ENCODE measurements at regions not wholly inside any gene's neighbourhood (a gene's known extent, or its start where the extent isn't known, plus 50 kb on each side); places are given as distances from the start of the nearest gene placed in this dataset.

GRCh38 chr4:140238351-140239056, 84.5 kb upstream of the MAML3 start:
- TF ChIP-seq EZH2phosphoT487 (IDR thresholded peaks at IDR 0.05; ENCODE audit: borderline replicate concordance, low read length) (no peak), CTCF (IDR thresholded peaks at IDR 0.05; ENCODE audit: low read depth, low read length, poor library complexity, severe bottlenecking) (no peak)
- no peaks in the 10 kb centered on the region for H3K9me2 ChIP-seq (replicated peaks; ENCODE audit: control insufficient read depth, low read length)
- no peaks in the 10 kb centered on the region for H3K27me3 ChIP-seq (ENCODE audit: control insufficient read depth, low read length)
- peak overlapping the region; percentile 73 for H3K4me3 ChIP-seq (ENCODE audit: low read length)
- H3K9me3 ChIP-seq (ENCODE audit: control insufficient read depth, insufficient read depth, low read length): no peaks in the 10 kb centered on the region
- H3K27ac ChIP-seq (ENCODE audit: low read depth, low read length): peak overlapping the region; percentile 87
- H3F3A ChIP-seq (ENCODE audit: control insufficient read depth, insufficient read depth): peaks cover 29% of the 10 kb centered on the region
- peaks cover 100% of the 10 kb centered on the region for H3K4me1 ChIP-seq (ENCODE audit: control insufficient read depth, low read length)
- no peaks in the 10 kb centered on the region for H3K36me3 ChIP-seq (ENCODE audit: control insufficient read depth, low read length)
- H4K20me1 ChIP-seq (ENCODE audit: control insufficient read depth, insufficient read depth, low read depth, low read length): no peaks in the 10 kb centered on the region
- no peaks in the 10 kb centered on the region for H3K79me2 ChIP-seq (ENCODE audit: control insufficient read depth, low read length)
- peak overlapping the region; percentile 99 for H3K4me2 ChIP-seq (ENCODE audit: low read length)

- no peaks in the 10 kb centered on the region for H3K9me2 ChIP-seq (replicated peaks; ENCODE audit: control insufficient read depth, low read length)
- H3K4me3 ChIP-seq (ENCODE audit: low read length): peak overlapping the region; percentile 73
- H3F3A ChIP-seq (ENCODE audit: control insufficient read depth, insufficient read depth): peaks cover 23% of the 10 kb centered on the region
- peak overlapping the region; percentile 87 for H3K27ac ChIP-seq (ENCODE audit: low read depth, low read length)
- peak overlapping the region; percentile 99 for H3K4me2 ChIP-seq (ENCODE audit: low read length)
- no peaks in the 10 kb centered on the region for H3K27me3 ChIP-seq (ENCODE audit: control insufficient read depth, low read length)
- H3K79me2 ChIP-seq (ENCODE audit: control insufficient read depth, low read length): no peaks in the 10 kb centered on the region
- no peak for TF ChIP-seq EZH2phosphoT487 (IDR thresholded peaks at IDR 0.05; ENCODE audit: borderline replicate concordance, low read length)
- no peak for TF ChIP-seq CTCF (IDR thresholded peaks at IDR 0.05; ENCODE audit: low read depth, low read length, poor library complexity, severe bottlenecking)
- no peaks in the 10 kb centered on the region for H3K9me3 ChIP-seq (ENCODE audit: control insufficient read depth, insufficient read depth, low read length)
- no peaks in the 10 kb centered on the region for H4K20me1 ChIP-seq (ENCODE audit: control insufficient read depth, insufficient read depth, low read depth, low read length)
- no peaks in the 10 kb centered on the region for H3K36me3 ChIP-seq (ENCODE audit: control insufficient read depth, low read length)
- H3K4me1 ChIP-seq (ENCODE audit: control insufficient read depth, low read length): peaks cover 93% of the 10 kb centered on the region
Measured at GRCh38 chr4:140237616-140238350, 83.8 kb upstream of the MAML3 start.

GRCh38 chr4:140236654-140237169, 82.7 kb upstream of the MAML3 start:
- Histone ChIP-seq H3K4me3 (ENCODE audit: low read length) (no peak overlapping the region; the same call in 1 of the 2 replicates), H3K27me3 (ENCODE audit: control insufficient read depth, low read length) (no peaks in the 10 kb centered on the region), H3K79me2 (ENCODE audit: control insufficient read depth, low read length) (no peaks in the 10 kb centered on the region), H3K9me3 (ENCODE audit: control insufficient read depth, insufficient read depth, low read length) (no peaks in the 10 kb centered on the region), H3K36me3 (ENCODE audit: control insufficient read depth, low read length) (no peaks in the 10 kb centered on the region), H3K4me1 (ENCODE audit: control insufficient read depth, low read length) (peaks cover 86% of the 10 kb centered on the region), H3K9me2 (replicated peaks; ENCODE audit: control insufficient read depth, low read length) (no peaks in the 10 kb centered on the region), H3K27ac (ENCODE audit: low read depth, low read length) (no peak overlapping the region), H3F3A (ENCODE audit: control insufficient read depth, insufficient read depth) (peaks cover 20% of the 10 kb centered on the region), H3K4me2 (ENCODE audit: low read length) (peak overlapping the region; percentile 99), H4K20me1 (ENCODE audit: control insufficient read depth, insufficient read depth, low read depth, low read length) (no peaks in the 10 kb centered on the region)
- no peak for TF ChIP-seq CTCF (IDR thresholded peaks at IDR 0.05; ENCODE audit: low read depth, low read length, poor library complexity, severe bottlenecking)

All from DOHH2 (cell line).